Left ventricle myocardium inferior (tissue), 1 donor: ENCODE measurements at regions not wholly inside any gene's neighbourhood (a gene's known extent, or its start where the extent isn't known, plus 50 kb on each side); places are given as distances from the start of the nearest gene placed in this dataset.

Experiments
- DNase-seq: peaks from one replicate; pipeline ENCODE4 v3.0.0-alpha.2; 2020
- H3K27ac ChIP-seq: fragments of 200-600 bp; replicated peaks from 2 replicates; pipeline ENCODE4 v1.8.0; 2021
- H3K27me3 ChIP-seq: fragments of 200-600 bp; 2 replicates; pipeline ENCODE4 v1.8.0; 2021; ENCODE audit warnings: low read depth
- H3K36me3 ChIP-seq: fragments of 200-600 bp; 2 replicates; pipeline ENCODE4 v1.8.0; 2021
- H3K4me1 ChIP-seq: fragments of 200-600 bp; 2 replicates; pipeline ENCODE4 v1.8.0; 2021
- H3K4me3 ChIP-seq: fragments of 200-600 bp; 2 replicates; pipeline ENCODE4 v1.8.0; 2021; ENCODE audit warnings: mild to moderate bottlenecking, moderate library complexity
- H3K9me3 ChIP-seq: fragments of 200-600 bp; replicated peaks from 2 replicates; pipeline ENCODE4 v1.8.0; 2021
- CTCF ChIP-seq: fragments of 200-600 bp; IDR thresholded peaks from 2 replicates; pipeline ENCODE4 v1.8.0; 2021; ENCODE audit warnings: antibody characterized with exemption, mild to moderate bottlenecking, borderline replicate concordance
- intact Hi-C: fragments of 100-400 bp; cut with micrococcal nuclease; formaldehyde crosslinking; loops from one replicate; pipeline ENCODE4 v1.11.0; 2022
- donor health status: DM: no; HTN: yes; CAD: no; lungs with severe emphysema.

DNA sequence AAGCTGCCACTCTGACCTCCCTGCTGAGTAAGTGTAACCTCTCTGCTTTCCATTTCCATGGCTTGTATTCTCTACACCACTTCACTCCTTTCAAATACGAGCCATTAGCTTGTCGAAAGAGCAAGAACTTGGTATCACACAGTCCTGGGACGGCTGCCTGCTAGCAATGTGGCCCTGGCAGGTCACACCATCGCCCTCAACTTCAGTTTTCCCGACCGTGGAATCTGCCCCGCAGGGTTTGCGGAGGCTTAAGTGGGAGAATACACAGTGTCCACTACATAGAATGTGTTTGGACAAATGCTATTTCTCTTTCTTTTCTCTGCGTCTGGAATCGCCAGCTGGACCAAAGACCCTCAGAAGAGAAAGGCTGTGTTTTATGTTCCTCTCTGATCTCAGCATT, 78.6 kb upstream of the STOX2 start:
- no peak for TF ChIP-seq CTCF
- Histone ChIP-seq H3K27ac (no peak overlapping the region), H3K4me1 (peaks cover 59% of the 10 kb centered on the region), H3K36me3 (no peaks in the 10 kb centered on the region), H3K4me3 (no peak overlapping the region), H3K27me3 (no peaks in the 10 kb centered on the region), H3K9me3 (no peaks in the 10 kb centered on the region)
- no peak for DNase-seq
- intact Hi-C loops = no loop called here

- no peaks in the 10 kb centered on the region for H3K36me3 ChIP-seq
- no peaks in the 10 kb centered on the region for H3K9me3 ChIP-seq
- DNase-seq = no peak
- peaks cover 74% of the 10 kb centered on the region for H3K4me1 ChIP-seq
- no peak for TF ChIP-seq CTCF
- intact Hi-C loops = no loop called here
- no peaks in the 10 kb centered on the region for H3K27me3 ChIP-seq
- no peak overlapping the region for H3K4me3 ChIP-seq
- peak overlapping the region; percentile 2 for H3K27ac ChIP-seq
Measured at GRCh38 chr4:183828125-183828524, 77.0 kb upstream of the STOX2 start.

- H3K27ac ChIP-seq = peak overlapping the region; percentile 73
- no peaks in the 10 kb centered on the region for H3K9me3 ChIP-seq
- peaks cover 68% of the 10 kb centered on the region for H3K4me1 ChIP-seq
- no peaks in the 10 kb centered on the region for H3K27me3 ChIP-seq
- H3K4me3 ChIP-seq = no peak overlapping the region
- no peak for TF ChIP-seq CTCF
- H3K36me3 ChIP-seq = no peaks in the 10 kb centered on the region
- intact Hi-C loops = no loop called here
- no peak for DNase-seq
Measured at GRCh38 chr4:183828839-183829238, 76.3 kb upstream of the STOX2 start.

DNA sequence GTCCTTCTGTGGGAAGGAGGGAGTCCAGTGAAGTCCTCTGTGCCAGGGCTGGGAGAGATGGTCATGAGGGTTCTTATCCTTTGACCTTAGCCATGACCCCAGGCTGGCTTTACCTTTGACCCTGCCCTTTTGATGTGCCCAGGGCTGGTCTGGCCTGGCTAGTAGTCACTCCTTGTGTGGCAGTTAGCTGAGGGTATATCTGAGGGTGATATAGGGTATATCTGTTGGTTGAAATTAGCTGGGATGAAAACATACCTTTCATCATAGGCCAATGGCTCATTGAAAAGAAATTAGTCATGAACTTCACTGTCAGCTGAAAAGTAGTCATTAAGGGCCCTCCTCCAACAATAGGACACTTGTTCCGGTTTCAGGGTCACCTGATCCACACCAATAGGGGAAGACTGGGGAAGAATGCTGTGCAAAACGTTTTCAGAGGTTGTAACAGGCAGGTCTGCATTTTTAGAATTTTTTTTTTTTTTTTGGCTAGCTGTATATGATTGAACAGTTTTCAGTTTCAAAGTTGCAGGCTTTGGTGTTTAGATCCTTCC, 74.6 kb upstream of the STOX2 start:
- intact Hi-C loops = no loop called here
- no peak for DNase-seq
- Histone ChIP-seq H3K4me3 (no peak overlapping the region), H3K4me1 (peaks cover 68% of the 10 kb centered on the region), H3K36me3 (no peaks in the 10 kb centered on the region), H3K27me3 (no peaks in the 10 kb centered on the region), H3K27ac (peak overlapping the region; percentile 73), H3K9me3 (no peaks in the 10 kb centered on the region)
- no peak for TF ChIP-seq CTCF

GRCh38 chr4:183831026-183831446, 74.1 kb upstream of the STOX2 start:
- Histone ChIP-seq H3K27me3 (no peaks in the 10 kb centered on the region), H3K36me3 (no peaks in the 10 kb centered on the region), H3K9me3 (no peaks in the 10 kb centered on the region), H3K4me1 (peaks cover 64% of the 10 kb centered on the region), H3K4me3 (no peak overlapping the region), H3K27ac (peak overlapping the region; percentile 73)
- DNase-seq = no peak
- no peak for TF ChIP-seq CTCF
- intact Hi-C loops = no loop called here

GRCh38 chr4:183831683-183832082, 73.4 kb upstream of the STOX2 start:
- H3K27me3 ChIP-seq = no peaks in the 10 kb centered on the region
- peak overlapping the region; percentile 73 for H3K27ac ChIP-seq
- intact Hi-C loops = no loop called here
- H3K4me1 ChIP-seq = peaks cover 61% of the 10 kb centered on the region
- no peak for TF ChIP-seq CTCF
- H3K9me3 ChIP-seq = no peaks in the 10 kb centered on the region
- no peak for DNase-seq
- H3K4me3 ChIP-seq = no peak overlapping the region
- H3K36me3 ChIP-seq = no peaks in the 10 kb centered on the region
